Lung (tissue), 11 donors: ENCODE measurements at regions not wholly inside any gene's neighbourhood (a gene's known extent, or its start where the extent isn't known, plus 50 kb on each side); places are given as distances from the start of the nearest gene placed in this dataset.

Experiments
- ATAC-seq: fragments of 200-7000 bp; cut with Tn5 transposase; one replicate; pipeline ENCODE4 v1.9.1; 2020; ENCODE audit warnings: moderate number of reproducible peaks; ENCODE audit not compliant: insufficient read depth, low FRiP score
- DNase-seq, 3 donors: peaks; one replicate each; pipeline ENCODE4 v3.0.0-alpha.2; 2013 to 2017
- H3K27ac ChIP-seq, 2 donors: one replicate each; pipeline ENCODE4 v1.5.1; 2013; ENCODE audit warnings: mild to moderate bottlenecking in 2 of 2, moderate library complexity in 2 of 2, control low read depth in 1 of 2, inconsistent platforms in 1 of 2, low read depth in 1 of 2, low read length in 1 of 2
- H3K27me3 ChIP-seq, 3 donors: one replicate each; pipeline ENCODE4 v1.5.1; 2013; ENCODE audit warnings: low read length in 2 of 3; ENCODE audit not compliant: control insufficient read depth in 3 of 3, insufficient read depth in 3 of 3
- H3K36me3 ChIP-seq, 4 donors: one replicate each; pipeline ENCODE4 v1.5.1; 2013; ENCODE audit warnings: low read length in 4 of 4, mild to moderate bottlenecking in 1 of 4, moderate library complexity in 1 of 4; ENCODE audit not compliant: control insufficient read depth in 4 of 4, insufficient read depth in 4 of 4
- H3K4me1 ChIP-seq, 5 donors: one replicate each; pipeline ENCODE4 v1.5.1; 2013; ENCODE audit warnings: low read length in 5 of 5, mild to moderate bottlenecking in 2 of 5, moderate library complexity in 1 of 5; ENCODE audit not compliant: control insufficient read depth in 5 of 5, insufficient read depth in 5 of 5
- H3K4me3 ChIP-seq: one replicate; pipeline ENCODE4 v1.5.1; 2013; ENCODE audit warnings: mild to moderate bottlenecking, control low read depth, moderate library complexity
- H3K9ac ChIP-seq, 2 donors: one replicate each; pipeline ENCODE4 v1.5.1; 2013; ENCODE audit warnings: low read length in 2 of 2, control low read depth in 1 of 2; ENCODE audit not compliant: insufficient read depth in 1 of 2
- H3K9me3 ChIP-seq, 4 donors: one replicate each; pipeline ENCODE4 v1.5.1; 2013; ENCODE audit warnings: low read length in 3 of 4, mild to moderate bottlenecking in 1 of 4, moderate library complexity in 1 of 4; ENCODE audit not compliant: control insufficient read depth in 4 of 4, insufficient read depth in 3 of 4
- WGBS, 2 donors: extraction: QIAGEN DNeasy Blood & Tissue Kit; methylation state at CpG; one replicate each; pipeline ENCODE4 v1.1.7; 2013; 5-methylcytosine and 5-hydroxymethylcytosine counted together
- TF ChIP-seq, protein P1 (sequence below): IDR thresholded peaks from 2 replicates; pipeline ENCODE4 v1.5.1; 2012; ENCODE audit warnings: mild to moderate bottlenecking; ENCODE audit errors: control extremely low read depth, extremely low read depth
- donor health status: control.
- donor health status: control.
- donor health status: Bipolar disorder and iron deficiency.
- donor health status: healthy.
- donor health status: DM: yes; HTN: yes; CAD: no.

DNA sequence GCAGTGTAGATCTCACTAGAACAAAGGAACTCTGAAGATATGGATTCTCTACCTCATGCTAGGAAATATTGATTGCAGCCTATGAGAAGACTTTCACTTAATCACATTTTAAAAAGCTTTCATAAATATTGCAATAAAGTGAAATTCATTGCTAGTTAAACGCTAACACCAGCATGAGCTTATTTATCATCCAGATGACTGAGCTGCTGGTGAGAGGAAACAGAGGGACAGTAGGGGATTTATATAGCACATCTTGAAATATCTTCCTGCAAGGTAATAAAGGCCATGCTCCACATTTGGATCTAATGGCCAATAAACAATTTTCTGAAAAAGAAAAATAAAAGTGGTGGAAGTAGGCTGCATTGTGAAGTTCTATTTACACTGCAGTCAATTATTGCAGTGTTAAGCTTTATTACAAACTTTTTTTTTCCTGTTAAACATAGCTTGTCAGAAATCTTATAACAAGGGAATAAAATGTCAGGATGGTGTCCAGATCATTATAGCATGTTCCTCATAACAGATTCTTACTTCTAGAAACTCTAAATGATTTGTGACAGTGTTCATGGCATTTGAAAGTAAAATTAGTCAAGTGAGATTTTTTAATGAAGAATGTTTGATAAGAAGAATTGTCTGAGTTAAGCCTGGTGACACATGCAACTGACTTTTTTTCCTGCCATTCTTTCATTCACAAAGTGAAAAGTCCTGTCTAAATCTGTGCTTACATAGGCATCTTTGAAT lies 342.6 kb downstream of the DMAC1 start:
- TF ChIP-seq, protein P1, sequence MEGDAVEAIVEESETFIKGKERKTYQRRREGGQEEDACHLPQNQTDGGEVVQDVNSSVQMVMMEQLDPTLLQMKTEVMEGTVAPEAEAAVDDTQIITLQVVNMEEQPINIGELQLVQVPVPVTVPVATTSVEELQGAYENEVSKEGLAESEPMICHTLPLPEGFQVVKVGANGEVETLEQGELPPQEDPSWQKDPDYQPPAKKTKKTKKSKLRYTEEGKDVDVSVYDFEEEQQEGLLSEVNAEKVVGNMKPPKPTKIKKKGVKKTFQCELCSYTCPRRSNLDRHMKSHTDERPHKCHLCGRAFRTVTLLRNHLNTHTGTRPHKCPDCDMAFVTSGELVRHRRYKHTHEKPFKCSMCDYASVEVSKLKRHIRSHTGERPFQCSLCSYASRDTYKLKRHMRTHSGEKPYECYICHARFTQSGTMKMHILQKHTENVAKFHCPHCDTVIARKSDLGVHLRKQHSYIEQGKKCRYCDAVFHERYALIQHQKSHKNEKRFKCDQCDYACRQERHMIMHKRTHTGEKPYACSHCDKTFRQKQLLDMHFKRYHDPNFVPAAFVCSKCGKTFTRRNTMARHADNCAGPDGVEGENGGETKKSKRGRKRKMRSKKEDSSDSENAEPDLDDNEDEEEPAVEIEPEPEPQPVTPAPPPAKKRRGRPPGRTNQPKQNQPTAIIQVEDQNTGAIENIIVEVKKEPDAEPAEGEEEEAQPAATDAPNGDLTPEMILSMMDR = no peak
- Histone ChIP-seq H3K27me3 (no peaks in the 10 kb centered on the region), H3K4me1 (peaks cover 0 to 9% (median 0%) of the 10 kb centered on the region in 5 donors), H3K36me3 (no peaks in the 10 kb centered on the region), H3K4me3 (no peak overlapping the region), H3K9me3 (no peaks in the 10 kb centered on the region), H3K27ac (no peak overlapping the region), H3K9ac (no peak overlapping the region)
- ATAC-seq (no peak), DNase-seq (peak in 2 of 3 donors; percentile 14 to 18)
- 72 to 75% methylated on average over 1 of the region's 1 CpG for WGBS, 2 donors

DNA sequence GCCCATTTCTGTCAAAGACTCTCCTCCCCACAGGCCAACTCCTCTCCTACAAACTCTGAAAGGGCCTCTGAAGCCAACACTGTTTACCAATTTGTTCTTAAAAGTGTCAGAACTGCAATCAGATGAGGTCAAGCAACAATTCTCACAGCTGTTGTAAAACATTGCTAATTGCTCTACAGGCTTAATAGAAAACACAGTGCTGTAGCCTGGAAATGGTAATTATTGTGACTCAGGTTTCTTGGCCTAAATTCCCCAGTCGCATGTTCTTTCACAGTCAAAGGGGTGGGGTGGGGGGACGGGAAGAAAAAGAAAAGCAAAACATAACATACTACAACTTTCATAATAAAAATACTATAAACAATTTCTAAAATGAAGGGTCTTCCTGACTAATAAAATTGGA lies 343.2 kb downstream of the DMAC1 start:
- no peak overlapping the region for H3K4me3 ChIP-seq
- 73 to 77% methylated on average over 2 of the region's 2 CpGs for WGBS, 2 donors

DNA sequence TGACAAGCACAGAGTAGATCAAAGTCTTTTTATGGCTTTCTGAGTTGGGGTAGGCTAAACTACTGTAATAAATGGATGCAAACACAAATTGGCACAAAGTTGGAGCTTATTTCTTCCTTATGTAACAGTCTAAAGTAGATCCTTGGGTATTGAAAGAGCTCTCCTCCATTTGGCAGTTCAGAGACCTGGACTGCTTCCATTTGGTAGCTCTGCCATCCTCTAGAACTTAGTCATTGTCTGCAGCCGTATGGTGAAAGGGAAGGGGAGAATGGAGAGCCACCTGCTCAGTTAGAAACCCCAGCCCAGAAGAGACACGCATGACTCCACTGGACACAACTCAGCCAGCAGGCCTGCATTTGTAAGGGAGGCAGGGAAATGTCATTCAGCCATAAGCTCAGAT lies 345.0 kb downstream of the DMAC1 start:
- Histone ChIP-seq H3K4me3 (no peak overlapping the region), H3K4me1 (peaks cover 0 to 9% (median 0%) of the 10 kb centered on the region in 5 donors), H3K36me3 (no peaks in the 10 kb centered on the region), H3K27me3 (no peaks in the 10 kb centered on the region), H3K9ac (no peak overlapping the region), H3K27ac (no peak overlapping the region), H3K9me3 (no peaks in the 10 kb centered on the region)
- no peak for ATAC-seq
- TF ChIP-seq, protein P1 = no peak
- 85 to 88% methylated on average over 2 of the region's 2 CpGs for WGBS, 2 donors
- DNase-seq = no peak

More for the DNA sequence above, 343.2 kb downstream of the DMAC1 start:
- Histone ChIP-seq H3K27me3 (no peaks in the 10 kb centered on the region), H3K4me1 (peaks cover 0 to 9% (median 0%) of the 10 kb centered on the region in 5 donors), H3K9ac (no peak overlapping the region), H3K36me3 (no peaks in the 10 kb centered on the region), H3K27ac (no peak overlapping the region), H3K9me3 (no peaks in the 10 kb centered on the region)
- ATAC-seq (no peak), DNase-seq (peak in 1 of 3 donors; percentile 25)
- TF ChIP-seq, protein P1 = no peak
